Activated naive CD4-positive, alpha-beta T cell treated with anti-CD3 and anti-CD28 coated beads for 36 hours (primary cell): ENCODE measurements at regions not wholly inside any gene's neighbourhood (a gene's known extent, or its start where the extent isn't known, plus 50 kb on each side); places are given as distances from the start of the nearest gene placed in this dataset.
"Not testable (repeated sequence)": the region's sequence is repeated elsewhere in the genome, so short reads cannot be mapped to it uniquely, and the experiment has no call there.

Experiments used
- CTCF ChIA-PET: fragments of 350-600 bp; sonication (Branson Sonifier 250); formaldehyde crosslinking; loops from one replicate; lab custom pipeline; 2021; ENCODE audit warnings: antibody characterized with exemption; lab: Charles Lee
- DNase-seq: peaks from one replicate; pipeline ENCODE4 v3.0.0-alpha.2; 2020
- H3K27ac Mint-ChIP-seq: one replicate; pipeline ENCODE4 v1.8.0; 2021; ENCODE audit warnings: mild to moderate bottlenecking, mixed read lengths
- H3K27me3 Mint-ChIP-seq: one replicate; pipeline ENCODE4 v1.8.0; 2021; ENCODE audit warnings: low read depth, mixed read lengths
- H3K36me3 Mint-ChIP-seq: one replicate; pipeline ENCODE4 v1.8.0; 2021; ENCODE audit warnings: low read depth, mixed read lengths
- H3K4me1 Mint-ChIP-seq: one replicate; pipeline ENCODE4 v1.8.0; 2021; ENCODE audit warnings: low read depth, mixed read lengths
- H3K4me3 Mint-ChIP-seq: one replicate; pipeline ENCODE4 v1.8.0; 2021; ENCODE audit warnings: mild to moderate bottlenecking, moderate library complexity, mixed read lengths
- H3K9me3 Mint-ChIP-seq: one replicate; pipeline ENCODE4 v1.8.0; 2021; ENCODE audit warnings: mixed read lengths
- intact Hi-C: fragments of 100-400 bp; cut with micrococcal nuclease; formaldehyde crosslinking; loops from one replicate; pipeline ENCODE4 v1.15.1; 2023

DNA sequence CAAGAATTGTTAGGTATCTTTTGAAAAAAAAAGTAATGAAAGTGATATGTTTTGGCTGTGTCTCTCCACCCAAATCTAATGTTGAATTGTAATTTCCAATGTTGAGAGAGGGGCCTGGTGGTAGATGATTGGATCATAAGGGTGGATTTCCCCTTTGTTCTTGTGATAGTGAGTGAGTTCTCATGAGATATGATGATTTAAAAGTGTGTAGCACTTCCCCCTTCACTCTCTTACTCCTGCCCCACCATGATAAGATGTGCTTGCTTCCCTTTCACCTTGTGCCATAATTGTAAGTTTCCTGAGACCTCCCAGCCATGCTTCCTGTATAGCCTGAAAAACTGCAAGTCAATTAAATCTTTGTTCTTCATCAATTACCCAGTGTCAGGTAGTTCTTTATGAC lies 70.7 kb downstream of the XCL2 start:
- Mint-ChIP-seq H3K27ac (no peak overlapping the region), H3K9me3 (peaks cover 12% of the 10 kb centered on the region), H3K4me1 (peaks cover 38% of the 10 kb centered on the region), H3K4me3 (no peak overlapping the region), H3K36me3 (no peaks in the 10 kb centered on the region), H3K27me3 (no peaks in the 10 kb centered on the region)
- CTCF ChIA-PET: interaction anchor here (0.5 kb wide), 1 partner anchor 1055 kb away, joined by 3 read pairs; no protein-coding TSS in a partner anchor
- DNase-seq: no peak
- intact Hi-C loops: no loop called here

DNA sequence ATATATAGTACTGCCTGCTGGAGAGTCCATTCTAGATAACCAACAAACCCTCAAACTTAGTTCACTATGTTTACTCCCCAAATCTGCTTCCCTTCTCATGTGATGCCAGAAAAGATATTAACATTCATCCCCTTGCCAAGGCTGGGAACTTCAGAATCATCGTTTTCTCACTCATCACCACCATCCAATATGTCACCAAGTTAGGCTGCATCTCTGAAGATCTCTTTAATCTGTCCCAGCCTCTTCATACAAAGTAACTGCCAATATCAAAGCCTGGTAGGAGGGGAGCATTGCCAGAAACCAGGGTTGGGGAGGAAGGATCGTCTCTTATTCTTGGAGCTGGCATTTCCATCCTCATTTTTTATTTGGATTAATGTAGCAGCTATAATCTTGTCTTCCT lies 71.6 kb downstream of the XCL2 start:
- Mint-ChIP-seq H3K4me1 (peaks cover 41% of the 10 kb centered on the region), H3K9me3 (peaks cover 12% of the 10 kb centered on the region), H3K27ac (no peak overlapping the region), H3K4me3 (no peak overlapping the region), H3K27me3 (no peaks in the 10 kb centered on the region), H3K36me3 (no peaks in the 10 kb centered on the region)
- CTCF ChIA-PET: no interaction called here
- no peak for DNase-seq
- intact Hi-C loops: no loop called here

DNA sequence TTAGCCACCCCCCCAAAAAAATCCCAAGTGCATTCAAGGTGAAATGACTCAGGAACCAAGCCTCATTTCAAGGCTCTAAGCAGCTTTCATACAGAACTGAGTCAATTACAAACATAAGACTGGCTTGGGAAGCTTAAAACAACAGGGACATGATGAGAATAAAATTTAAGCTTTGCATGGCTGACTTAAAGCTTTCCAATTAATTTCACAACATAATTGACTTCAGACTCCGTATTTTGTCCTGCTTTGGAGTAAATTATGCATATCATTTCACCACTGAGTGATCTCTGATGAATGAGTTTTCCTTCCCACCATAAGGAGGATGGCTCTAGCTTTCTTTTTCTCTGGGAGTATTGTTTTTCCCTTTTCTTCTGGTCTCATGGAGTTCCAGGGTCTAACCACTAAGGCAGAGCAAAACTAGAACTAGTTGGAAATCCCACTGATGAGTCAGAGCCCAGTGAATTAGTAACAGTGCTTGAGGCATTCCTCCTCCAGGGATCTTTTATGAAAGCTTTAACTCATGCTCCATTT lies 72.8 kb downstream of the XCL2 start:
- H3K4me3 Mint-ChIP-seq: no peak overlapping the region
- H3K36me3 Mint-ChIP-seq: no peaks in the 10 kb centered on the region
- CTCF ChIA-PET: interaction anchor here (0.7 to 1.4 kb wide), 2 partner anchors 16 to 128 kb away, joined by 3 to 5 read pairs; no protein-coding TSS in a partner anchor

DNA sequence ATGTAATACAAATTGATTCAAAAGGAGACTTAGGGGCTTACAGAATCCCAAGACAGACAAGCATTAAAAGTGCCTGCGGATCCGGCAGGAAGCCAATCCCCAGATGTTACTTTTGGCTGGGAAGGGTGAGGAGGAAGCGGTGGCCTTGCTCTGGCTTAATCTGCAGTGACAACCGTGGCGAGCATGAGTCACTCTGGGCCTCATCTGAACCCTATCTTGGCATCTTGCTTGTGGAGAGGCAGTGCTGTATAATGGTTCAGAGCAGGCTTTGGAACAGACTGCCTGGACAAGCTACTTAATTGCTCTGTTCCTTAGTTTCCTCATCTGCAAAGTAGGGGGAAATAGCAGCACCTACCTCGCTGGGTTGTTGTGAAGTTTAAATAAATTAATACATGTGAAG lies 74.1 kb downstream of the XCL2 start:
- CTCF ChIA-PET: interaction anchor here (1.8 to 1.9 kb wide), 2 partner anchors 24 to 127 kb away, joined by 4 to 5 read pairs; no protein-coding TSS in a partner anchor
- Mint-ChIP-seq H3K9me3 (peaks cover 8% of the 10 kb centered on the region), H3K27ac (no peak overlapping the region), H3K27me3 (no peaks in the 10 kb centered on the region), H3K4me1 (peaks cover 51% of the 10 kb centered on the region), H3K36me3 (no peaks in the 10 kb centered on the region), H3K4me3 (no peak overlapping the region)
- DNase-seq: peak; percentile 46
- intact Hi-C loops: loop anchor here (5.0 kb wide), 1 partner anchor 43 kb away; no protein-coding TSS in a partner anchor

More for the DNA sequence above, 72.8 kb downstream of the XCL2 start:
- peaks cover 47% of the 10 kb centered on the region for H3K4me1 Mint-ChIP-seq
- intact Hi-C loops: no loop called here
- DNase-seq: no peak
- H3K27me3 Mint-ChIP-seq: no peaks in the 10 kb centered on the region
- peaks cover 12% of the 10 kb centered on the region for H3K9me3 Mint-ChIP-seq
- no peak overlapping the region for H3K27ac Mint-ChIP-seq

DNA sequence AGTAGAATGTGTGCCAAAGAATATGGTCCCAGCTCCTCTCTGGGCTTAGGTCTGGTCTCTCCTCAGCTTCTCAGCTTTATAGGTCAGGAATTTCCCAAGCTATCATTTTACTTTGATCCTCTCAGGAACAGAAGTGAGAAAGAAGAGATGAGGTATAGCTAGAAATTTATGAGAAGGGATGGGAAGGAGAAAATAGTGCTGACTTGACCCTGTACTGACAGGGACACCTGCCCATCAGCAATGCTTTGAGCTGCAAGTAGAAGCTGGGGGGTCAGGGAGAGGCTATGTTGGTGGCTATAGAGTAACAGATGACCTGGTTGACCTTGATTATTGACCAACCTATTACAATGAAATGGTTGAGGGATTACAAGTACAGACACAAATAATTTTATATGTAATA lies 75.0 kb downstream of the XCL2 start:
- intact Hi-C loops: loop anchor here (5.0 kb wide), 1 partner anchor 43 kb away; no protein-coding TSS in a partner anchor

DNA sequence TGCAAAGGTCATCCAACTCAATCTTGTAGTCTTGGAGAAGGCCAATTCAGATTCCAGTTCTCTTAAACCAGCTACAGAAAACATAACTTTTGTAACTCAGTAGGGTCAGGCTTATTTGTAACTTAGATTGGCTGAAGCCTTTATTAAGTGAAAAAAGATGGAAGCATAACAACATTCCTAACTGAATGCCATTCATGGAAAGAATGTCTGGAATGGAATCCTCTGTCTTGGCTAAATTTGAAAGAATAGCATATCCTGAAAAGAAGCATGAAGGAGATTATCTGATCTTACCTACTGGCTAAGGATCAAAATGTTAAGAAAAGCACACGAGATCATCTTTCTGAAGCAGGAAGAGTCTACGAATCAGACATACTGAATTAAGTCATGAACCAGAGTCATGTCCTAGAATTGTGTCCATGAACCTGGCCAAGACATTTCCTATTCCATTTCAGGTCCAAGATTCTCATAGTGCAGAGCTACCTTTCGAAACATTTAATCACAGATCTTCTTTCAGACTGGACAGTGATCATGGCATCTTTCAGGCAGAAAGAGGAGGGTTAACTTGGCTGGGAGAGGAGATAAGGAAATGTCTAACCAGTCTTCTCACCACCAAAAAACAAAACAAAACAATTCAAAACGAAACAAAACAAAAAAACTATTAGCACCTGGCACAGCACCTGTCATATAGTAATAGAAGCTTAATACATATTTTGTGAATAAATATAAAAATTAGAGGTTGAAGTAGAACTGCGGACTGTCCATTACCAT lies 75.6 kb downstream of the XCL2 start:
- H3K4me1 Mint-ChIP-seq: peaks cover 51% of the 10 kb centered on the region
- H3K9me3 Mint-ChIP-seq: peaks cover under 1% of the 10 kb centered on the region
- no peak overlapping the region for H3K27ac Mint-ChIP-seq
- H3K4me3 Mint-ChIP-seq: no peak overlapping the region
- intact Hi-C loops: loop anchor here (5.0 kb wide), 1 partner anchor 44 kb away; no protein-coding TSS in a partner anchor
- CTCF ChIA-PET: interaction anchor here (1.0 to 1.9 kb wide), 3 partner anchors 22 to 125 kb away, joined by 4 to 5 read pairs (median 5); no protein-coding TSS in a partner anchor
- DNase-seq: no peak
- no peaks in the 10 kb centered on the region for H3K36me3 Mint-ChIP-seq
- no peaks in the 10 kb centered on the region for H3K27me3 Mint-ChIP-seq

More for the DNA sequence above, 75.0 kb downstream of the XCL2 start:
- DNase-seq: no peak
- peaks cover 7% of the 10 kb centered on the region for H3K9me3 Mint-ChIP-seq
- H3K27me3 Mint-ChIP-seq: no peaks in the 10 kb centered on the region
- H3K4me3 Mint-ChIP-seq: no peak overlapping the region
- H3K4me1 Mint-ChIP-seq: peaks cover 51% of the 10 kb centered on the region
- no peak overlapping the region for H3K27ac Mint-ChIP-seq
- CTCF ChIA-PET: interaction anchor here (1.0 to 1.9 kb wide), 3 partner anchors 23 to 126 kb away, joined by 4 to 5 read pairs (median 5); no protein-coding TSS in a partner anchor
- H3K36me3 Mint-ChIP-seq: no peaks in the 10 kb centered on the region

DNA sequence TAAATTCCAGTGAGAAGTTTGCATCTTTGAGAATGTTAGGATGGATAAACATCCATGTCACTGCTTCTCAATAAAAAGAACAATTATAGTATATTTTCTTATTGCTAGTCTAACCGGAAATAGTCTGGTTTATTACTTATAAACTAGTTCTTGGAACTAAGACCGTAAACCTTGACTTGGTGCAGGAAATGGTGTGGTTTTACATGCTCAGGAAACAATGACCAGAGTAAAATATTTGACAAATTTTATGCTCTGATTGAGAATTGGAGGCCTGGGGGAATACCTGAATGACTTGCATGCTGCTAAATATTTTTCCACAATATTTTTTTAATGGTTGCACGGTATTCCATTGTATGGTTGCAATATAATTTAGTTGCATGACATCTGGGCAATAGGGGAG lies 76.3 kb downstream of the XCL2 start:
- Mint-ChIP-seq H3K27ac (no peak overlapping the region), H3K9me3 (no peaks in the 10 kb centered on the region), H3K27me3 (no peaks in the 10 kb centered on the region), H3K4me3 (no peak overlapping the region), H3K36me3 (no peaks in the 10 kb centered on the region), H3K4me1 (peaks cover 51% of the 10 kb centered on the region)
- intact Hi-C loops: loop anchor here (2.0 to 5.0 kb wide), 3 partner anchors 45 to 63 kb away; no protein-coding TSS in a partner anchor
- no peak for DNase-seq
- CTCF ChIA-PET: interaction anchor here (1.1 kb wide), 1 partner anchor 27 kb away, joined by 4 read pairs; no protein-coding TSS in a partner anchor

DNA sequence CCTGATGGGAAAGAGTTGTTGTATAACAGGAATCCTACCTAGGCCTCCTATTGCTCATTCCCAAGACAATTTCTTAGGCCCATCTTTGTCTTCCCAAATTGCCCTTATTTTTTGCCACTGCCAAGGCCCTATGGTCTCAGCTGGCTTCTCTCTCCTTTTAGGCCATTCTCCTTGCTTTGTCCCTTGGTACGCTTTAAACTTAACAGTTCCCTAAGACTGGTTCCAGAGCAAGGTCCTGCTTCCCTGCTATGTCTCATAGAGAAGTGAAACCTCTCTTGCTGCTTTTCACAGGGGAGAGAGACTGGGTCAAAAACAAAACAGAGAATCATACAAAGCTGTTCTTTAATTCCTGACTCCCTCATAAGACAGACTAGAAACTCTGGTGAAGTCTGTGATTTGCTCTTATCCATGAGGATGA lies 77.1 kb downstream of the XCL2 start:
- Mint-ChIP-seq H3K36me3 (no peaks in the 10 kb centered on the region), H3K4me3 (no peak overlapping the region), H3K27me3 (no peaks in the 10 kb centered on the region), H3K9me3 (peaks cover 5% of the 10 kb centered on the region), H3K27ac (no peak overlapping the region), H3K4me1 (peaks cover 51% of the 10 kb centered on the region)
- CTCF ChIA-PET: interaction anchor here (1.0 to 1.1 kb wide), 2 partner anchors 26 to 28 kb away, joined by 3 to 4 read pairs; no protein-coding TSS in a partner anchor
- no peak for DNase-seq
- intact Hi-C loops: loop anchor here (1.0 to 5.0 kb wide), 4 partner anchors 46 to 64 kb away; no protein-coding TSS in a partner anchor

DNA sequence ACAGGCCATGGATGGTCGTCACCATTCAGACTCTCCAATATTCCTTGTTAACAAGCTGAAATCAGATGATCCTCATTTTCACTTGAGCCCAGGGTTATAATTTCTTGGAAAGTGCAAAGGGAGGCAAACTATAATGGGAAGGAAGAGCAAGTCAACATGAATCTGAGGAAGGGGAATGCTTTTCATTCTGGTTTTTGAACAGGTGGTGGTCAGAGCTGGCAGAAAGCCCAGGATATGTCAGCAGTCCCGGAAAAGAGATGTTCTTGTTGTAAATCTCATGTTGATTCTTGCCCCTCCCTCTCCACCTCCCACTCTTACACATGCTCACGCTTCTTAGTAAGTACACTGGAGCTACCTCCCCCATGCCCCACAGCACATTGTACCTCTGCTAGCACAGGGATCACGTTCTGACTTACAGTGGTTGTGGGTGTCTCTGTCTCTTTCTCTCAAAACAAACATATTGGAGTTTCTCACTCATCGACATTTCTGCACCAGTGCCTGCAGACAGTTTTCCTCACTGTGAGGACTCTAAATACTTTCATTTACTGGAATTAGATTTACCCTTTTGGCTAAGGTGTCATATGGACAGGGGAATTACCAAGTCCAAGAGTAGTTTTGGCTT lies 77.6 kb downstream of the XCL2 start:
- Mint-ChIP-seq H3K27ac (peak overlapping the region; percentile 32), H3K9me3 (peaks cover 10% of the 10 kb centered on the region), H3K27me3 (no peaks in the 10 kb centered on the region), H3K36me3 (no peaks in the 10 kb centered on the region), H3K4me3 (no peak overlapping the region), H3K4me1 (peaks cover 51% of the 10 kb centered on the region)
- DNase-seq: peak; percentile 72
- CTCF ChIA-PET: interaction anchor here (1.0 kb wide), 1 partner anchor 27 kb away, joined by 3 read pairs; no protein-coding TSS in a partner anchor
- intact Hi-C loops: loop anchor here (1.0 to 5.0 kb wide), 4 partner anchors 46 to 65 kb away; no protein-coding TSS in a partner anchor

DNA sequence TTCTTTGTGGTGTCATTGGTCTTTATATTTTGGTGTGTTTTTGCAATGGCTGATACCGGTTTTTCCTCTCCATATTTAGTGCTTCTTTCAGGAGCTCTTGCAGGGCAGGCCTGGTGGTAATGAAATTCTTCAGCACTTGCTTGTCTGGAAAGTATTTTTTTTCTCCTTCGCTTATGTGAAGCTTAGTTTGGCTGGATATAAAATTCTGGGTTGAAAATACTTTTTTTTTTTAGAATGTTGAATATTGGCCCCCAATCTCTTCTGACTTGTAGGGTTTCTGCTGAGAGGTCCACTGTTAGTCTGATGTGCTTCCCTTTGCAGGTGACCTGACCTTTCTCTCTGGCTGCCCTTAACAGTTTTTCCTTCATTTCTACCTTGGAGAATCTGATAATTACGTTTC lies 82.7 kb downstream of the XCL2 start:
- Mint-ChIP-seq H3K9me3 (peaks cover 23% of the 10 kb centered on the region), H3K4me1 (peaks cover 14% of the 10 kb centered on the region)
- H3K36me3 Mint-ChIP-seq, H3K27ac Mint-ChIP-seq, intact Hi-C loops, DNase-seq, H3K27me3 Mint-ChIP-seq, H3K4me3 Mint-ChIP-seq: not testable (repeated sequence)
- CTCF ChIA-PET: interaction anchor here (0.7 to 0.9 kb wide), 2 partner anchors 8 to 19 kb away, joined by 3 read pairs; no protein-coding TSS in a partner anchor

DNA sequence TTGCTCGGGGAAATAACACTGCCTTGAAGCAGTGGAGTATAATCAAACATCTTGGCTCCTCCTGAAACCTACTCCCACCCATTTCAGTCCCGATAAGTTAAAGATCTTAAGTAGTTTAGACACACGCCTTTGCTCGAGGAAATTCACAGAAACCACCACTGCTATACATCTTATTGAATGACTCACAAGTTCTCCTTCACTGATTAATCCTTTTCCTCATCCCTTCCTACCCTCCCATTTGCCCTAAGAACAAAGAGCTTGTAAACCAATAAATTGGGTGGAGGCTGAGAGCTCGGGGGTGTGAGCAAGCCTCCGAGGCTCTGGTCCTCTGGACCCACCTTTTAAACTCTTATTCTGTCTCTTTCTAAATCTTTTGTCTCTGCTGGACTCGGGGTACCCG lies 86.5 kb downstream of the XCL2 start:
- H3K27me3 Mint-ChIP-seq, H3K4me3 Mint-ChIP-seq, H3K4me1 Mint-ChIP-seq, intact Hi-C loops, H3K36me3 Mint-ChIP-seq, H3K27ac Mint-ChIP-seq, DNase-seq: not testable (repeated sequence)
- peaks cover 25% of the 10 kb centered on the region for H3K9me3 Mint-ChIP-seq
- CTCF ChIA-PET: interaction anchor here (0.5 kb wide), 1 partner anchor 256 kb away, joined by 3 read pairs; no protein-coding TSS in a partner anchor

DNA sequence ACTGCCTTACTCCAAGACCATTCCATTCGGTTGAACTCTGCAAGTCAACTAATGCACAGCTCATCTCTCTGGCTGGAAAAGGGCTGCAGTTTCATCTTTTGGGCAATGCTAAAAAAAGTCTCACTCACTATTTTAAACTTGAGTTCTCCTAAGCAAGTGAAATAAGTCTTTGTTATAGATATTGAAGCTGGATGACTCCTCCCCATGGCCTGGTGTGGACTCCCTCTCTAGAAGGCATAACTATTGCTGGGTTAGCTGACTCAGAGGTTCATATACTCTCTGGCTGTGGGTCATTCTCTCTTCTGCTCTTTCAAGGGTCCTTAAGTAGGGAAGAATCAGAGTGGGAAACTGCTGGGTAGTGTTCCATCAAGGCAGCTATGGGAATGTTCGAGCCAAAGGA lies 88.0 kb downstream of the XCL2 start:
- Mint-ChIP-seq H3K27ac (no peak overlapping the region), H3K4me1 (peaks cover 11% of the 10 kb centered on the region), H3K9me3 (peaks cover 17% of the 10 kb centered on the region), H3K4me3 (no peak overlapping the region), H3K27me3 (no peaks in the 10 kb centered on the region), H3K36me3 (peaks cover 2% of the 10 kb centered on the region)
- intact Hi-C loops: no loop called here
- CTCF ChIA-PET: interaction anchor here (1.0 to 1.1 kb wide), 2 partner anchors 15 to 113 kb away, joined by 3 read pairs; no protein-coding TSS in a partner anchor
- DNase-seq: no peak
